A673 (cell line): ENCODE measurements at regions not wholly inside any gene's neighbourhood (a gene's known extent, or its start where the extent isn't known, plus 50 kb on each side); places are given as distances from the start of the nearest gene placed in this dataset.
A peak's percentile ranks its signal among the peaks of the same experiment; 100 is the strongest.

ENCODE experiments used
- BruUV-seq: library from RNA; stranded (reverse); fragments of 400-500 nt; replicated peaks from 2 replicates; lab custom pipeline; 2021; lab: Mats Ljungman, UMichigan
- CTCF ChIA-PET: fragments of 300-600 bp; sonication (Branson Sonifier 250); formaldehyde crosslinking; loops from one replicate; lab custom pipeline; 2022; ENCODE audit warnings: antibody characterized with exemption; lab: Charles Lee
- POLR2A ChIA-PET: fragments of 300-600 bp; sonication (Branson Sonifier 250); formaldehyde crosslinking; loops from one replicate; lab custom pipeline; 2022; ENCODE audit warnings: antibody characterized with exemption; ENCODE audit not compliant: low non-redundant PET; lab: Charles Lee
- DNase-seq: peaks from one replicate; pipeline ENCODE4 v3.0.0-alpha.2; 2015; ENCODE audit warnings: low spot score
- H3K27ac ChIP-seq: fragments of 200-600 bp; sonication (generic); 2 replicates; pipeline ENCODE4 v1.5.1; 2016; ENCODE audit warnings: mixed run types, low read depth, mild to moderate bottlenecking, mixed read lengths, antibody characterized with exemption, low read length; ENCODE audit not compliant: poor library complexity, severe bottlenecking
- H3K27me3 ChIP-seq: fragments of 200-600 bp; sonication (generic); replicated peaks from 2 replicates; pipeline ENCODE4 v1.6.1; 2017; ENCODE audit warnings: mixed run types, low read depth, mild to moderate bottlenecking, mixed read lengths, antibody characterized with exemption, low read length; ENCODE audit not compliant: insufficient read depth, poor library complexity
- H3K36me3 ChIP-seq: fragments of 200-600 bp; sonication (generic); 2 replicates; pipeline ENCODE4 v1.6.1; 2016; ENCODE audit warnings: mixed run types, mild to moderate bottlenecking, mixed read lengths, antibody characterized with exemption, low read length; ENCODE audit not compliant: insufficient read depth, poor library complexity, severe bottlenecking
- H3K4me1 ChIP-seq: fragments of 200-600 bp; sonication (generic); 2 replicates; pipeline ENCODE4 v1.6.1; 2017; ENCODE audit warnings: mixed run types, mild to moderate bottlenecking, mixed read lengths, antibody characterized with exemption, low read length; ENCODE audit not compliant: insufficient read depth, poor library complexity, severe bottlenecking
- H3K4me3 ChIP-seq: fragments of 200-600 bp; sonication (generic); 2 replicates; pipeline ENCODE4 v1.5.1; 2016; ENCODE audit warnings: low read depth, mixed run types, mild to moderate bottlenecking, mixed read lengths, low read length; ENCODE audit not compliant: poor library complexity, severe bottlenecking
- H3K9me3 ChIP-seq: fragments of 200-600 bp; sonication (generic); 2 replicates; pipeline ENCODE4 v1.6.1; 2016; ENCODE audit warnings: mixed run types, low read depth, mild to moderate bottlenecking, mixed read lengths, antibody characterized with exemption, low read length; ENCODE audit not compliant: poor library complexity, severe bottlenecking
- EZH2 ChIP-seq: fragments of 200-600 bp; sonication (generic); IDR thresholded peaks from 2 replicates; pipeline ENCODE4 v1.6.1; 2017; ENCODE audit warnings: borderline replicate concordance, low read depth, mild to moderate bottlenecking, mixed read lengths, antibody characterized with exemption, low read length; ENCODE audit not compliant: poor library complexity, severe bottlenecking
- intact Hi-C: fragments of 100-400 bp; cut with micrococcal nuclease; formaldehyde crosslinking; loops from one replicate; pipeline ENCODE4 v1.10.0; 2022; ENCODE audit not compliant: unreplicated experiment
- TF ChIP-seq, protein P1 (sequence below): fragments of 300-800, 200-600 bp; sonication (generic); conservative IDR thresholded peaks from 2 replicates; pipeline ENCODE4 v1.5.1; 2017; ENCODE audit warnings: low read depth, mild to moderate bottlenecking, antibody characterized with exemption, low read length, moderate library complexity, mixed read lengths

DNA sequence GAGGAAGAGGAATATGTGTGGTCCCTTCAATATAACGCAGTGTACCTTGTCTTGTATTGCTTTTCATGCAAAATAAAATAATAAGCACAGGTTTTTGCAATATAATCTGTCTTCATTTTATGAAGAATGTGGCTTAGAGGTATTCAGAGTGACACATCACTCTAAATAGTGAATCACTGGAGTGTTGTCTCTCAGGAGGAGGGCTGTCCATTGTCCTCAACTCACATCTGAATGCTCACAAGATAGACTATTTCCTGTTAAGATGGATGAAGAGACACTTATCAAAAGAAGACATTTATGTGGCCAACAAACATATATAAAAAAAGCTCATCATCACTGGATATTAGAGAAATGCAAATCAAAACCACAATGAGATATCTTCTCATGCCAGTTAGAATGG is 1147.5 kb upstream of the C9orf72 start:
- ChIA-PET POLR2A (no interaction called here), CTCF (no interaction called here)
- no peaks in the 10 kb centered on the region for H3K9me3 ChIP-seq
- no peaks in the 10 kb centered on the region for H3K36me3 ChIP-seq
- H3K27ac ChIP-seq, result no peak overlapping the region
- peak; percentile 91 for DNase-seq
- intact Hi-C loops, result no loop called here
- TF ChIP-seq EZH2, result no peak
- TF ChIP-seq, protein P1, sequence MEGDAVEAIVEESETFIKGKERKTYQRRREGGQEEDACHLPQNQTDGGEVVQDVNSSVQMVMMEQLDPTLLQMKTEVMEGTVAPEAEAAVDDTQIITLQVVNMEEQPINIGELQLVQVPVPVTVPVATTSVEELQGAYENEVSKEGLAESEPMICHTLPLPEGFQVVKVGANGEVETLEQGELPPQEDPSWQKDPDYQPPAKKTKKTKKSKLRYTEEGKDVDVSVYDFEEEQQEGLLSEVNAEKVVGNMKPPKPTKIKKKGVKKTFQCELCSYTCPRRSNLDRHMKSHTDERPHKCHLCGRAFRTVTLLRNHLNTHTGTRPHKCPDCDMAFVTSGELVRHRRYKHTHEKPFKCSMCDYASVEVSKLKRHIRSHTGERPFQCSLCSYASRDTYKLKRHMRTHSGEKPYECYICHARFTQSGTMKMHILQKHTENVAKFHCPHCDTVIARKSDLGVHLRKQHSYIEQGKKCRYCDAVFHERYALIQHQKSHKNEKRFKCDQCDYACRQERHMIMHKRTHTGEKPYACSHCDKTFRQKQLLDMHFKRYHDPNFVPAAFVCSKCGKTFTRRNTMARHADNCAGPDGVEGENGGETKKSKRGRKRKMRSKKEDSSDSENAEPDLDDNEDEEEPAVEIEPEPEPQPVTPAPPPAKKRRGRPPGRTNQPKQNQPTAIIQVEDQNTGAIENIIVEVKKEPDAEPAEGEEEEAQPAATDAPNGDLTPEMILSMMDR, result no peak
- H3K27me3 ChIP-seq, result no peaks in the 10 kb centered on the region
- H3K4me1 ChIP-seq, result peaks cover 30% of the 10 kb centered on the region
- no TSS peak for BruUV-seq
- H3K4me3 ChIP-seq, result no peak overlapping the region

DNA sequence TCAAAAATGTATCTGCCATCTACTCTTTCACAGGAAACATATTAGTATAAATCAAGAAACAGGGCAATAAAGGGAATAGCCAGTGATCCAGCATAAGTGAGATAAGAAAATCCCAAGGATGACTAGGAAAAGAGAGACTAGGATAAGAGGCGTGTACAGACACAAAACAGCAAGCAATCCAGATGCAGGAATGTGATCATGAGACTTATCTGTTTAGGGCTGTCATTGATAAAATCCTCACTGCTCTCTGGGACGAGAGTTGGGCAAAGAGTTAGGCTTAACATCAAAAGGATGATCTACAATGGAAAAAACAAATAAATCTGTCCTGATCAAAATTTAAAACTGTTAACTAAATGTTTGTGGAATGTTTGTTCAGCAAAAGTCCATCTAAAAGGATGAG is 1156.8 kb upstream of the C9orf72 start:
- H3K27ac ChIP-seq, result no peak overlapping the region
- POLR2A ChIA-PET, result no interaction called here
- DNase-seq, result no peak
- no TSS peak for BruUV-seq
- H3K4me3 ChIP-seq, result no peak overlapping the region
- H3K27me3 ChIP-seq, result no peaks in the 10 kb centered on the region
- no peaks in the 10 kb centered on the region for H3K36me3 ChIP-seq
- no peaks in the 10 kb centered on the region for H3K4me1 ChIP-seq
- CTCF ChIA-PET, result no interaction called here
- intact Hi-C loops, result no loop called here
- TF ChIP-seq, protein P1, result no peak
- no peak for TF ChIP-seq EZH2
- no peaks in the 10 kb centered on the region for H3K9me3 ChIP-seq

DNA sequence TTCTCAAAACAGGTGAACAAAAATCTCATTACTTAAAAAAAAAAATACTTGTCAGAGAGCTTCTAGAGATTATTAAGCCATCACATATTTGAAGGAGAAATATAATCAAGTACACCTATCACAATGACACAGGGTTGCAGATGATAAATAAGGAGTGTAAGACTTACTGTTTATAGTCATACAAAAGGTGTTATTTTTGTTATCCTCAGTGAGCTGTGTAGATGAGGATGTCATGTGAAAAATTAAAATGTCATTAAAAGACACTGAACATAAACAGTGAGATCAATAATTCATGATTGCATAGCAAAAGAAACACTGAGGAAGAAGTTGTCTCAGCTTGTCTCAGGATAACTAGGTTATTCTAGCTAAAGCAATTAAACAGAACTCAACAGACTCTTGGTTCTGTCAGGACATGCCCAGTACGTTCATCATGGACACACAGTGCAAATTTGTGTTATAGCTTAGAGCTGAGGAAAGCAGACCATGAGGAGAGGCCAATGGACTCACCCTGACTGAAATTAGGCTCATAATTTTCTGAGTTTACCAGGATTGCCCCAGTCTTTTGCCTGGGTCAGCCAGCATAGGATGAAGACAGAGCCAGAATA is 1162.6 kb upstream of the C9orf72 start:
- no peaks in the 10 kb centered on the region for H3K9me3 ChIP-seq
- intact Hi-C loops, result no loop called here
- H3K4me3 ChIP-seq, result no peak overlapping the region
- DNase-seq, result no peak
- BruUV-seq, result no TSS peak
- no peaks in the 10 kb centered on the region for H3K36me3 ChIP-seq
- H3K27me3 ChIP-seq, result no peaks in the 10 kb centered on the region
- POLR2A ChIA-PET, result no interaction called here
- no peak overlapping the region for H3K27ac ChIP-seq
- TF ChIP-seq, protein P1, result no peak
- no peak for TF ChIP-seq EZH2
- no peaks in the 10 kb centered on the region for H3K4me1 ChIP-seq
- CTCF ChIA-PET, result no interaction called here
